NCI-H526 treated with DMSO at 0.1 percent for 48 hours (cell line): ENCODE measurements at regions not wholly inside any gene's neighbourhood (a gene's known extent, or its start where the extent isn't known, plus 50 kb on each side); places are given as distances from the start of the nearest gene placed in this dataset.
"Not testable (repeated sequence)": the region's sequence is repeated elsewhere in the genome, so short reads cannot be mapped to it uniquely, and the experiment has no call there.

Experiments
- DNase-seq: peaks from one replicate; lab custom pipeline; 2025; lab: John Stamatoyannopoulos, UW

GRCh38 chr2:149860276-149860921 lies 272.8 kb upstream of the MMADHC start:
- no peak for DNase-seq

GRCh38 chr2:149858901-149859634 lies 271.5 kb upstream of the MMADHC start:
- no peak for DNase-seq

- no peak for DNase-seq
Measured at GRCh38 chr2:149858216-149858615, 270.6 kb upstream of the MMADHC start.

- DNase-seq: no peak
Measured at GRCh38 chr2:149857344-149857743, 269.8 kb upstream of the MMADHC start.

GRCh38 chr2:149855859-149856258 lies 268.3 kb upstream of the MMADHC start:
- not testable (repeated sequence) for DNase-seq

GRCh38 chr2:149849591-149849990 lies 262.0 kb upstream of the MMADHC start:
- no peak for DNase-seq

- no peak for DNase-seq
Measured at GRCh38 chr2:149849136-149849535, 261.6 kb upstream of the MMADHC start.

- no peak for DNase-seq
Measured at GRCh38 chr2:149841396-149841795, 253.8 kb upstream of the MMADHC start.

GRCh38 chr2:149832324-149832723 lies 244.7 kb upstream of the MMADHC start:
- no peak for DNase-seq

- no peak for DNase-seq
Measured at GRCh38 chr2:149828520-149829210, 241.1 kb upstream of the MMADHC start.

- DNase-seq: no peak
Measured at GRCh38 chr2:149827585-149828126, 240.1 kb upstream of the MMADHC start.

GRCh38 chr2:149826471-149827125 lies 239.0 kb upstream of the MMADHC start:
- DNase-seq: no peak

- no peak for DNase-seq
Measured at GRCh38 chr2:149825473-149825872, 237.9 kb upstream of the MMADHC start.

- no peak for DNase-seq
Measured at GRCh38 chr2:149824136-149824535, 236.6 kb upstream of the MMADHC start.

- no peak for DNase-seq
Measured at GRCh38 chr2:149819356-149819957, 231.9 kb upstream of the MMADHC start.

GRCh38 chr2:149816756-149817551 lies 229.4 kb upstream of the MMADHC start:
- DNase-seq: no peak

GRCh38 chr2:149815941-149816340 lies 228.4 kb upstream of the MMADHC start:
- no peak for DNase-seq

- no peak for DNase-seq
Measured at GRCh38 chr2:149814901-149815300, 227.3 kb upstream of the MMADHC start.

- no peak for DNase-seq
Measured at GRCh38 chr2:149814049-149814448, 226.5 kb upstream of the MMADHC start.

- DNase-seq: no peak
Measured at GRCh38 chr2:149808556-149808955, 221.0 kb upstream of the MMADHC start.

- DNase-seq: no peak
Measured at GRCh38 chr2:149806651-149807050, 219.1 kb upstream of the MMADHC start.
